Caki2 (cell line): ENCODE measurements at regions not wholly inside any gene's neighbourhood (a gene's known extent, or its start where the extent isn't known, plus 50 kb on each side); places are given as distances from the start of the nearest gene placed in this dataset.

Source experiments
- DNase-seq: peaks from one replicate; pipeline ENCODE4 v3.0.0-alpha.2; 2015; ENCODE audit warnings: low read depth
- in situ Hi-C: cut with HindIII; loops from 2 replicates; pipeline ENCODE4 v1.10.0; 2016; ENCODE audit warnings: low sequenced_read_pairs, low pct_unique_long_range_greater_than_20kb, mixed read lengths

DNA sequence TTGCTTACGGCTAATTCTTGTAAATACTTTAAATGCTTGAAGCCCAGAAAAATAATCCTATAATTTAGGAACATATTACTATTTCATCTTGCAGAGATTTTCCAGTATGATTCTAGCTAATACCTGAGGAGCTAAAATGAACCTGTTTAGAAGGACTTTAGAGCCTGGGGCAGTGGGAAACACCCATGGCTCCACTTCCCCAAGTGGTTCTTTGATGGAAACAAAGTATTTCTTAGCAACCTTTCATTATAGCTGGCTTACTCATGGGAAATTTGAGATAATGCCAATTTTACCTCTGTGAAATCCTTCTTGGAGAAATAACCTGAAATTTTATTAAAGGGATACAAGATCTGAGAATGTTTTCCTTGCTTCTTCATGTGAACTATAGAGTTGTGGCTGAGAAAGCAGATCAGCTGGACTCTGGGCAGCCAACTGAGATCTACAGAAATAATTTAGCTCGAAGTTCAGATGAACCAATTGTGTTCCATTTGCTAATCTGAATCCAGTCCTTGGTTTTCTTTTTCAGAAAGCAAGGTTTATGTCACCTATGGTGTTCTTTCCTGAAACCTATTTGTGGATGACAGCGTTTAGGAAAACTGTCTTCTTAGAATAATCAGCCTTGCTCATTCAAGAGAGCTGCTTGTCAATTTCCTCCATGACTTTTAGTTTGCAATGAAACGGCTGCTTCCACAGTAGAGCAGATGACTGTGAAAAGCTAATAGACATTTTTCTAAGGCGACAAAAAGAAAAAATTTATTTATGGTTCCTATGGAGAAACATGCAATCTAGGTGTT, 141.8 kb upstream of the CPM start:
- no peak for DNase-seq
- in situ Hi-C loops = no loop called here

DNA sequence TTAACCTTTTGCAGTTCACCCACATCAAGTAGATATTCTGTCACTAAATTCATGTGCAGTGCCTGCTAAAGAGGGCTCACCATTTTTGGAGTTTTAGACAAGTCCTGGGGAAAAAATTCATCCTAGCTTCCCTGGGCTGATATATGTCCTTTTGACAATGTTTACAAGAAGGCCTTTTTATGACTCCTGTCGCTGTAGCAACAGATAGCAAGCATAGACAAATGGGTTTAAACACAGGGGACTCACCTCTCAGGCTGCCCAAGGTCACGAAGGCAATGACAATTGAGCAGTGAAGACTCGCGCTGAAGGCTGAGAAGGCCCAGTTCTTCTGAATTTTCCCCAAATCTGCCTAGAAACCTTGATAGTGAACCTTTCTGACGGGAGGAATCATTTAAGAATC, 150.7 kb upstream of the CPM start:
- DNase-seq = no peak
- in situ Hi-C loops = no loop called here

DNA sequence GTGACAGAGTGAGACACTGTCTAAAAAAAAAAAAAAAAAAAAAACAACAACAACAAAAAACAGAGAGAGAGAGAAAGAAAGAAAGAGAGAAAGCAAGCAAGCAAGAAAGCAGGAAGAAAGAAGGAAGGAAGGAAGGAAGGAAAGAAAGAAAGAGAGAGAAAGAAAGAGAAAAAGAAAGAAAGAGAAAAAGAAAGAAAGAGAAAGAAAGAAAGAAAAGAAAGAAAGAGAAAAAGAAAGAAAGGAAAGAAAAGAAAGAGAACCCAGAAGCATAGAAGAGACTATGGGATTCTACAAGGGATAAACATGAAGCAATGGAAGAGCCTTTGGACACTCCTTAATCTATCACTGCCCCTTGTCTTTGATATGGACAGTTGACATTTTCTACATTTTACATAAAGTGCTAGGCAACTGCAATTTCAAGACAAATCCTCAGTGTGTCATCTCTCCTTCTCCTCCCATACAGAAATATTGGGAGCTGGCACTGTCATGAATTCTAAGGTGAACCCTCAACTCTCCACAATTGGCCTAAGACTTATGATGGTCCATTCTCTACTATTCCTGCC, 151.9 kb upstream of the CPM start:
- DNase-seq = no peak
- in situ Hi-C loops = no loop called here

DNA sequence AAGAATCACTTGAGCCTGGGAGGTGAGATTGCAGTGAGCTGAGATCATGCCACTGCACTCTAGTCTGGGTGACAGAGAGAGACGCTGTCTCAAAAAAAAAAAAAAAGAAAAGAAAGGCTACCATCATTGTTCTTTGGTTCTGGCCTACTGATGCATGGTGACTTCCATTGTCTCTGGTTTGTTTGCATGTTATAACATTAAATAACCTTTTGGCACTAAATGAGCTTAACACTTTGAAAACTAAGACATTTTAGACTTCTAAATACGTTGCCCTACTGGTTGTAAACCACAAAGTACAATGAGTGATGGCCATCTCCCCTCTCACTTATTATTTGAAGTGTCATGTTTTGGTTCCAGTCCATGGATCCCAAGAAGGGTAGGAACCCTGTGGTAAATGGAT, 152.9 kb upstream of the CPM start:
- DNase-seq = no peak
- in situ Hi-C loops = no loop called here

DNA sequence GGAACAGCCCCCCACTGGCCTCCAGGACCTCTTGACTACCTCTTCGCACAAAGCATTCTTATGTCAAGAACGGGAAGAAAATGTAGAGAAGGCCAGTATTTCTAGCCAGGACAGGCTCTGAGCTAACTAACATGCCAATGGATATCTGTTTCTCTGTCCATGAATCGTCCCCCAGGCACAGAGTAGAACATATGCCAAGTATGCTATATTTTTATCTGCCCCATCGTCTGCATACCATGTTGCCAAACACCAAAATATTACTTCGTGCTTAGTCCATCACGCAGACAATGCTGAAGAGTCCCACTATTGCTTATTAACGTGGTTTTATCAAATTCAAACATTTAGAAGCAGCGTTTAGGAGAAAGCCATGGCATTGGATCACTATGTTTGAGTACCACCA, 151.4 kb upstream of the CPSF6 start:
- no peak for DNase-seq
- in situ Hi-C loops = no loop called here

DNA sequence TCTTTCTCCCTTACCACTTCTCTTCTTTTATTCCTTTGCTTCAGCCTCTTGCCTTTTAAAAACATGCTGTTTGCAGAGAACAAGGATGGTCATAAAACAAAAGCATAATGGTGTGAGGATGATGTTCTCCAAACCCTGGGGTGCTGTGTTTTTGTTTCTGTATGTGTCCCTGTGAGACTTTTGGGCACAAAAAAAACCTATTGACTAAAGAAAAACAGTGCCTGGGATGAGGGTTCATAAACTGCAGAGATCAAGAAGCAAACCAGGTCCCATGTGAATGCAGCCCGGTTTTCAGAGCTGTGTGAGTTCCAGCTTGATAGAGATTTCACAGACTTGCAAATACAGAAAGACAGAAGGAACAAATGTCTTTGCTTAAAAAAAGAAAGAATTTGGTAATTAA, 148.6 kb upstream of the CPSF6 start:
- in situ Hi-C loops = no loop called here
- no peak for DNase-seq

DNA sequence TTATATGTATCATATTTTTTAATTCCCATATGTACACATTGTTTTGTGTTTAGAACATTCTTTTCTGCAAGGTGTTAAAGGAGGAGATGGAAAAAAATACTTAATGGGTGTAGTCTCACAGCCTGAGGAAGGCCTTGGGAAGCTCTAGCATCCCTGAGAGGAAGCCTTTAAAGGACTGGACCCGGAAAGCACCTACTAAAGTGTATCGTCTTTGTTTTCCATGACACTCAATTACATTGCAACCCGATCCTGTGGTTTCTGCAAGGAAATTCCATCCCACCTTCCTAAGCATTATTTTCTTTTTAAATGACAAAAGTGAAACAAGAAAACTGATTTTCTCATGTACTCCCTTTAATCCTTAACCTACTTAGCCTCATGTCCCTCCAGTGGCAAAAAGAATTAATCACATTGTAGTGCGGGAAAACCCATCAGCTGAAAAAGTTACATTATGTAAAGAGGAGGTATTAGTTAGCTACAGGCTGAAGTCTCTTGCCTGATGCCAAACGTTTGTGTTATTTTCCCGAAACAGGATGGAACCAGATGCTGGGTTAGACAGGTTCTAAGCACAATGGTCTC, 147.8 kb upstream of the CPSF6 start:
- DNase-seq = no peak
- in situ Hi-C loops = no loop called here

DNA sequence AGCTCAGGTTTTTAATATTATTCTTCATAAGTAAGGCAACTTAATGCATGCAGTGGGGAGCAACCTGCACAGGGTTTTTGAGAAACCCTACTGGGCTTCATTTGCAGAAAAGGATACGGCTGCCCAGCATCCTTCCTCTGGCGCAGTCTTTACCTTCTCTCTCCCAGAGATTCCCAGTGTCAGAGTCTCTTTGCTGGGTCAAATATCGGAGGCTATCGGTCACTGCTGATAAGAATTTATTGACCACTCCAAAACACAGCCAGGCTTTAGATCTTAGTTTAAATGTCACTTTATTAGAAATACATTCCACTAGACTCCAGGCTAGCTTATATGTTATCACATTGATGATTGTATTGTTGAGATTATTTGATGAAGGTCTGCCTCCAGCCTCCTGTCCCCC, 147.2 kb upstream of the CPSF6 start:
- in situ Hi-C loops = no loop called here
- no peak for DNase-seq

DNA sequence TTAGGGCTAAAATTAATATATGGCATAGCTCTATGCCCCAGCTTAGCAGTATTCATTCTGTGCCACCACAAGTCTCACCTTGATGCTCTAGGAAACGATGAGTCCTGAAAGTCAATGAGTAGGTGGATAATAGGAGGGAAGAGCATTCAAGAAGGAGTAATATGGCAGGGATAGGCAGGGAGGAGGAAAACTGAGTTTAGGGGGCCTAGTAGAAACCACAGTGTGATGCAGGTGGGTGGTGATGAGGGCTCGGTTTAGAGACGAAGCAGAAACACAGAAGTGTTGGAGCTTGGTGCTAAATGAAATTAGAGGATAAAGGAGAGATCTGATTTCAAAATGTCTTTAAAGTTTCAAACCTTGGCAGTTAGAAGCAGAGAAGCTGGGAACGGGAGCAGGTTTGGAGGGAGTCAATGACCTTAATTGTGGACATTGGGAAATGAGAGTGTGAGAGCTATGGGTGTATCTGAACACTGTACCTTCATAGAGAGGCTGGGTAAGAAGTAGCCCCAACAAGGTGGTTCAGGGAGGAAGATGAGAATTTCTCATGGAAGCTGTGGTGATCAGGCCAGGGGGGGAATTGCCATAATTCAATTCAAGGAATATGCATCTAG, 144.7 kb upstream of the CPSF6 start:
- in situ Hi-C loops = no loop called here
- no peak for DNase-seq

DNA sequence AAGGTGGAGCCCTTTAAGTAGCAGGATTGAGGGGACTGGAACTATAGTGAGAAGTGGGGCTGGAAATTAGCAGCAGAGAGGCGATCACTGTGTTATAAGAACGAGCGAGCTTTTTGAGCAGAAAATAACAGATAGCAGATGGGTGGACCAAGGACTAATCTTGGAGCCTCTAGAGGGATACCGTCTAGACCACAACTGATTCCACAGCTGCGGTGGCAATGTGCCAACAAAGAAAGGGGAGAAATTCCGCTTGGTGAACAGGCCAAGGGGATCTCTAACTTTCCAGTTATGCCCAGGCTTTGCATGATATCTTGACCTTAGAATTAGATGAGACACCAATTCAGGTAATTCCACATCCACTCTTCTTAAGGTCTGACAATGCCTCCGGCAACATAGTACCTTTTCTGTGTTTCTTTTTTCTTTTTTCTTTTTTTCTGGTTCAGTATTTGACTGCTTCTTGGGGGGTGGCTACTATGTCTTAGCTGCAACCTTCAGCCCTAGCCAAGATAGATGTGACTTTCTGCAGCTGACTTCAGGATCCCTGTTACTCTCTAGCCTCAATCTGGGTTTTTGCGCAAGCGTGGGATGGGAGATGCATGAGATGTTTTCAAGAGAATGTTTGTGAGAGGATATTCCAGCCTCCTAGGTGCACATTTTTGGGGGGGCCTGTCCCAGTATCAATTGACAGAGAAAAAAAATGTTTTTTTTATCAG, 143.4 kb upstream of the CPSF6 start:
- in situ Hi-C loops = no loop called here
- DNase-seq = no peak

DNA sequence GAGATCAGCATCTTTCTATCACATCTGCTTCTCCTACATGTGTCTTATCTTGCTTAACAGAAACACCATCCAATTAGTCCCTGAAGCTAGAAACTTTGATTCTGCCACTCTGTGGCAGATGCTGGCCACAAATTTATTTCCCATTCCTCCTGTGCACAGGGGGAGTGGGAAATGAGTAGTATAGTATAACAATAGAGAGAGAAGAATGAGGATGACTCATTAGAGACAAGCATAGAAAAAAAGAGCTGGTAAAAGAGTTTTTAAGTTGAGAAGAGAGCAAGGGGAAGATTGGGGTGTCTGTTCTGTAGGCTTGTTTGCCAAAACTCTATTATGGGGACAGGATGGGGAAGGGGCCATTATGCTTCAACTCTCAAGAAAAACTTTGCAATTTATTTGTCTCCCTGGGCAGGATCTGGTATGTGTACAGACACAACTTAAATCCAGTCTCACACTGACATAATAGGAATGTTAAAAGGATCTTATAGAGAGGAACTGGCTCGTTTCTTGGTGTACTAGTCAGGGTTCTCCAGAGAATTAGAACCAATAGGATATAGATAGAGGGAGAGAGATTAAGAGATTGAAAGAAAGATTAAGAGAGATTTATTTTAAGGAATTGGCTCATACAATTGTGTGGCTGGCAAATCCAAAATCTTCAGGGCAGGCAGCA, 142.6 kb upstream of the CPSF6 start:
- DNase-seq = peak; percentile 35
- in situ Hi-C loops = no loop called here

DNA sequence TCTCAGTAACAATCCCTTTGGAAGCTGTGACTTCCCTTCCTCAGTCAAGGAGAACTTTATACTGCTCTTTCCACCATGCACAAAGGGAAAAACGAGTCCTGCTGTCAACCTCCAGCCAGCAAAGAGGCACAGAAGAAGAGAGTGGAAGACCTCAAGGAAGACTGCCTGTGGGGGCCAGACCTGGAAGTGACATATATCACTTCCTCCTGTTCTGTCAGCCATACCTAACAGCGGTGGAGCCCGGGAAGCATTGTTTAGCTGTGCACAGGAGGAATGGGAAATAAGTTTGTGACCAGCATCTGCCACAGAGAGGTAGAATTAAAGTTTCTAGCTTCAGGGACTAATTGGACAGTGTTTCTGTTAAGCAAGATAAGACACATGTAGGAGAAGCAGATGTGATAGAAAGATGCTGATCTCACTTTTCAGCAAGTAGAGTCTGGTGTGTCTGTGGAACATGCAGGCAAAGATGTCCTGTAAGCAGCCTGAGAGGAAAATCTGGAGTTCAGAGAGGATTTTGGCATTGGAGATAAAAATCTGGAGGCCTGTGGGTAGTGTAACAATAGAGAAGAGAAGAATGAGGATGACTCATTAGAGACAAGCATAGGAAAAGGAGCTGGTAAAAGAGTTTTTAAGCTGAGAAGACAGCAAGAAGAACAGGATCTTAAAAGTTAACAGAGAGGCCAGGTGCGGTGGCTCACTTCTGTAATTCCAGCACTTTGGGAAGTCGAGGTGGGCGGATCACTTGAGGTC, 141.6 kb upstream of the CPSF6 start:
- DNase-seq = no peak
- in situ Hi-C loops = no loop called here

DNA sequence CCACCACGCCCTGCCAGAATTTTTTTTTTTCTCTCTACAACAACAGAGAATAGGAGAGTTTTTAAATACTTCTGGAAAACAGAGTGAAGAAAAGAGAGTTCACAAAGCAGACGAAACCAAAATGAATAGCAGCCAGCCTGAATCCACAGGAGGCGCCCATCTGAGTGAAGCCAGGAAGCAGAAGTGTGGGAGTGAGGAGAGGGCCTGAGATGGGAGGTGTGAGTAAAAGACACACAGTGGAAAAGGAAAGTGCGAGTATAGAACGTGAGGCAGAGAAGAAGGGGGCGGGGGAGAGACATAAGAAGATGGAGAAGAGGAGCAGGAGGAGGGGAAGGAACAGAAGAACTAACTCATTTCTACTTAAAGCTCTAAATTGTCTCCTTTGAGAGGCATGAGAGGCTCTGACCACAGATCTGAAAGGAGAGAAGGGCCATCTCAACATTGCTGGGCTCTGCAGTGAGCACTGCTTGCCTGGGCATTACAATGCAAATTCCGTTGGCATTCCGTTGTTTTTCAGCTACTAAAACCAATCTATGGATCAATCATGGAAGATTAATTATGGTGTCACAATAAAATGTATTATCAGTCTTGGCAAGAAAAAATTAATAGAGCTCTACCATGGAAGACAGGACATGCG, 140.1 kb upstream of the CPSF6 start:
- no peak for DNase-seq
- in situ Hi-C loops = no loop called here

DNA sequence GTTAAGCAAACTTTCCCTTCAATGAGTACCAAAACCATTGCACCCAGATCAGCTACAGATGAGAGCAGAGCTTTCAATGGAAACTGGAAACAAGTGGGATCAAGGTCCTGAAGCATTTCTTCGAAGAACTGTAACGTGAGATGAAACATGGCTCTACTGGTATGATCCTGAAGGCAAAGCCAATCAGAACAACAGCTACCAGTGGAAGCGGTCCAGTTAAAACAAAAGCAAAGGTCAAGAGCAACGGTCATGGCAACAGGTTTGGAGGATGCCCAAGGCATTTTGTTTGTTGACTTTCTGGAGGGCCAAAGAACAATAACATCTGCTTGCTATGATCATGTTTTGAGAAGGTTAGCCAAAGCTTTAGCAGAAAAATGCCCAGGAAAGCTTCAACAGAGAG, 137.9 kb upstream of the CPSF6 start:
- peak; percentile 61 for DNase-seq
- in situ Hi-C loops = no loop called here

DNA sequence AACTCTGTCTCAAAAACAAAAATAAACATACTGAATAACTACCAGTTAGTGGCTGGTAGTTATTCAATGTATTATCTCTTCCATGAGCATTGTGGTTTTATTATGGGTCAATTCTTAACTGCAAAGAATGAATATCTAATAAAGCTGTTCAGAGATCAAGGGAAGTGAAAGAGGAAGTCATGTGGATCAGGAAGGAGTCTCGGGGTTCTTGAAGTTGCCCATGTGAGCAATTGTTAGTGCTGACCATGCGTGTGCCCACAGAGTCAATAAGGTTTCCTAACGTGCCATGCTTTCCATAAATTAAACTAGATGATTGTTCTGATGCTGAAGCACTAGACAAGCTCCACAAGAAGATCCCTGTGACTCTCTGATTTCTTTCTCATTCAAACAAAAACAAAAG, 136.5 kb upstream of the CPSF6 start:
- in situ Hi-C loops = no loop called here
- no peak for DNase-seq

DNA sequence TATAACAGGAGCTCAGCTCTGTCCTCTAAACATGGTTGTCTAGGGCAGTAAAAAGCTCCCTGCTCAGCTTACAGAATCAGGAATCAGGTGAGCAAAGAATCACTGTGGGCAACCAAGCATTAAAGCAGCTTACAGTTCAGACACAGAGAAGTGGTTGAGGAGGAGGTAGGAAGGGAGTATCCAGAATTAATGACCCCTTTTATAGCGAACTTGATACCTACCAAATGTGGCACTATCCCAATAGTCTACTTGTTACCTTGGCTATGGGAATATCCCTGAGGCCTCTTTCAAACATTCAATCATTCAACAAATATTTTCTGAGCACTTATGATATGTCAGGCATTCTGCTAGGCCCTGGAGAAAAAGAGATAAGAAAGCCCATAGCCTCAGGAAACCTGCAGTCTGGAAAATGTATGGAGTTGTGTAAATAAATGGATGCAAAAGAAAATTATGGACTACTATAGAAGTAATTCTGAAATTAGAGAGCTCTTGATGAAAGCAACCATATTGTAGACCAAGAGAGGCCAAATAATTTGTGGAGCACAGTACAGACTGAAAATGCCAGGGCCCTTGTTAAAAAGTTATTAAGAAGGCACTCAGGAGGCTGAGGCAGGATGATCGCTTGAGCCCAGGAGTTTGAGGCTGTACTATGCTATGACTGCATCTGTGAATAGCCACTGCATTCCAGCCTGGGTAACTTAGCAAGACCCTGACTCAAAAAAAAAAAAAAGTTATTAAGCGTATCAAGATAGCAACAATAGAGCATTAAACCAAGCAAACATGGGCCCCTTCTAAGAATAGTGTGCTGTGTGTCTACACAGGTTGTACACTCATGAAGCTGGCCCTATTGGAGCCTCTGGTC, 134.0 kb upstream of the CPSF6 start:
- DNase-seq = peak; percentile 63
- in situ Hi-C loops = no loop called here
